ENCODE measurements at regions not wholly inside any gene's neighbourhood (a gene's known extent, or its start where the extent isn't known, plus 50 kb on each side); places are given as distances from the start of the nearest gene placed in this dataset.

DNA sequence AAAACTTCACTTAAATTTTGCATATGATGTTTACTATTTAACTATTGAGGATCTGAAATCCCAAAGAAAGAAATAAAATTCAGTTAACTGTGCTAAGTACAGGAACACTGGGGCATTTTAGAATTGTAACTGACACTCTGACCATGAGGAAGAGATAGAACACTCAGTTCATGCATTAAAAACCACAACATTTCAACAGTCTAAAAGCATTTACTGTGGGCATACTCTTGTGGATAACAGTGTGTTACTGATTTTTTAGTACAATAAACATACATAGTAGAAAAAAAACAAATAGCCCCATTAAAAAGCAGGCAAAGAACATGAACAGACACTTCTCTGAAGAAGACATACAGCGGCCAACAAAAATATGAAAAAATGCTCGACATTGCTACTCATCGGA lies 1122.7 kb upstream of the PIK3C3 start:
- no peak for DNase-seq (ENCODE audit: low read depth, low spot score)

DNA sequence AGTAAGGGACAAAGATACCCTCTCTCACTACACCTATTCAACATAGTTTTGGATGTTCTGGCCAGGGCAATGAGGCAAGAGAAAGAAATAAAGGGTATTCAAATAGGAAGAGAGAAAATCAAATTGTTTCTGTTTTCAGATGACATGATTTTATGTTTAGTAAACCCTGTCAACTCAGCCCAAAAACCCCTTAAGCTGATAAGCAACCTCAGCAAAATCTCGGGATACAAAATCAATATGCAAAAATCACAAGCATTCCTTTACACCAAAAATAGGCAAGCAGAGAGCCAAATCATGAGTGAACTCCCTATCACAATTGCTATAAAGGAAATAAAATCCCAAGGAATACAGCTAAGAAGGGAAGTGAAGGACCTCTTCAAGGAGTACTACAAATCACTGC lies 1130.7 kb upstream of the PIK3C3 start:
- DNase-seq (ENCODE audit: low read depth, low spot score) = no peak

DNA sequence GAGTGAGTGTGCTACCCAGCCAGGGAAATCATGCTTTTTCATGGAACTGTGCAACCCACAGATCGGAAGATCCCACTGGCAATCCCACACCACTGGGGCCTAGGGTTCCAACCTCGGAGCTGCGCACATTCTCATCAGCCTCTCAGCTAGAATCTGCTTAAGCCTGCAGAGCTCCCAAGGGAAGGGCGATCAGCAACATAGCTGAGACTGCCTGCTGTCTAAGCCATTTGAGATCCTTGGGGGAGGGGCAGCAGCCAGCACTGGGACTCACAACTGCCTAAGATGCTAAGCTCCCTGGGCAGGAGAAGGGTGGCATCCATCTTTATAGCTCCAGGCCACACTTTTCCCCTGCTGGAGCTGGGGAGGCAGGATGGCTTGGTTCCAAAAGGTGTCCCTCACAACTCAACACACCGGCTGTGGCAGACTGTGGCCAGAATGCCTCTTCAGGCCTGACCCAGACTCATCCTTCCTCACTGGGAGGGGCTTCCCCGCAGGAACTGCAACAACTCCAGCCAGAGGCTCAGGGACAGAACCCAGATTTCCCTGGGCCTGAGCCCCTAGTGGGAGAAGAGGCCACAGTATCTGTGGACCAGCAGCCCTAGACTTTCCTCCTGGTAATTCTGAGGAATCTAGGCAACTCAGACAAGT lies 1133.3 kb upstream of the PIK3C3 start:
- DNase-seq (ENCODE audit: low read depth, low spot score) = no peak

DNA sequence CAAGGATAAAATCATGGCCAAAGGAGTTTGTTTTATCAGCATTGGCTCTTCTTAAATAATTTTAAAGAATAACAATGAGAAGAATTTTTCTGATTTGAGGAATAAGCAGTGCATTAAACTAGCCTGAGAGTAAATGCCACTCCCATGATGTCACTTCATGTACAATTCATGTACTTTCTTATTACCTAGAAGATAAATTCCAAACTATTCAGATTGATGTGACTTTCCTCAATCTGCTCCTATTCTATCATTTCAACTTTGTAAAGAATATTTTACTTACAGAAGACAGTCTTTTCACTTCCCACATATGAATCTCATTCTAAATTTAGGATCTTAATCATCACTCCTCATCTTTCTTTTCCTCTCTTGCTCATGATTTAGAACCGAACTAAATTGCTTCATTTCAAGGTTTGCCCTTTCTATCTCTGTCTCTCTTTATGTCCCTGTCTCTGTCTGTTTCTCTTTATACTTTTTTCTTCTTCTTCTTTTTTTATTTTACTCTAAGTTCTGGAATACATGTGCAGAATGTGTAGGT lies 1142.0 kb upstream of the PIK3C3 start:
- no peak for DNase-seq (ENCODE audit: low read depth, low spot score)

DNA sequence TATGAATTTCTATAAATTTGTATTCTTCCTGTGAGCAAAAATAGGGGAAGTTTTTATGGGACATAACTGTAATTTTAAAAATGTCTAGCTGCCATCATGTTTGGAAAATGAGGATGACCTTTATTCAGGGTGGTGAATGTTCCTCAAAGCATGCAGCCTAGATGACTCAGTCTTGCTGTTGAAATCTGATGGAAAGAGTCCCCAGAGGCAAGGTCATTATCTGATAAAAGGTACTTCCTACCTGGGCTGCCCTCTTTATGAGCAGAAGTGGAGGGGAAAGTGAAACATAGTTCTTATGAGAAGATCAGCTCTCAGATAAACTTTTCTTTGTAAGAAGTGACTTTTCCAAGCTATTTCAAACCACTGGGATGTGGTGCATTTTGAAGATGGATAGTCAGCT lies 1144.7 kb upstream of the PIK3C3 start:
- no peak for DNase-seq (ENCODE audit: low read depth, low spot score)

DNA sequence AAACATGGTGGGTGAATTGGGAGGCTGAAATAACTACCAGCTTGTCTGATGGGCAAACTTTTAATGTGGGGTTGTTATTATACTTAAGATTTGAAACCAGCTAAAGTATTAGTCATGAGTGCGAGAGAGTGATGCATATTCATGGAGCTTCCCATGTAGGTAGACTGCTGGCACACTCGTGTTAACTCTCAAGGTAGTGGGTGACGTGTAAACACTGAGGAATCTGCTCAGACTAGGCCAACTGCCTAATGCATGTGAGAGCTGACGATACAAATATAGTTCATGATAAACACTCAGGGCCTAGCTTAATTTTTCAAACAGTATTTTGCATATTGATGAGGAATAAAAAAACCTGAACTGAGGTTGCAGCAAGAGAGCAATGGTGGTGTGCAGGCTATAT lies 1165.7 kb upstream of the PIK3C3 start:
- DNase-seq (ENCODE audit: low read depth, low spot score) = no peak

DNA sequence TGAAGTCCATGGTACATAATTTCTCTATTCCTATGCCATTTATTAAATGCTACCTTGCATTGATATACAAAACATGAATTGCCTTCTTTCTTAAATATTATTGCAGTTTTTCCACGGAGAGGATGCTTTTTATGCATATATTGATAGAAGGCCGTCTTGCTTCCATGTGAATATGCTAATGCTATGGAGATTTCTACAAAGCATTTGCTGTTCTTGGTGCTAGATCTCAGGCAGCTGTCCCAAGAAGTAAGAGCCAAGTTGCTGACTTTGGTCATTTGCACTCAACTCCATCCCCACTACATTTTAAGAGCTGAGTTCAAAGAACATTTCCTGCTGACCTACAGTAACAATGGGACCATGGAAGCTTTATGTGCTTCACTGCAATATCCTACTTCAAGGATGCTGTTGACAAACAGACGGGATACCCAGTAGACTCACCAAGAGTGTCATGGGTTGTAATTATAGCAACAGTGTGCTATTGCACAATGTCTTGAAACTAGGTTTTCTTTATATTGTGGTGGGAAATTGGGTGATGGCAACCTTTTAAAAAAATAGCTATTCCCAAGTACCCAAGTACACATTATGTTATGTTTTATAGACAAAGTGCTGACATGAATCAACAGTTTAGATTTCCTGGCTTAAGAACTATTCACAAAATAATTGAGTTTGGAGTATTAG lies 1172.4 kb upstream of the PIK3C3 start:
- DNase-seq (ENCODE audit: low read depth, low spot score) = no peak

DNA sequence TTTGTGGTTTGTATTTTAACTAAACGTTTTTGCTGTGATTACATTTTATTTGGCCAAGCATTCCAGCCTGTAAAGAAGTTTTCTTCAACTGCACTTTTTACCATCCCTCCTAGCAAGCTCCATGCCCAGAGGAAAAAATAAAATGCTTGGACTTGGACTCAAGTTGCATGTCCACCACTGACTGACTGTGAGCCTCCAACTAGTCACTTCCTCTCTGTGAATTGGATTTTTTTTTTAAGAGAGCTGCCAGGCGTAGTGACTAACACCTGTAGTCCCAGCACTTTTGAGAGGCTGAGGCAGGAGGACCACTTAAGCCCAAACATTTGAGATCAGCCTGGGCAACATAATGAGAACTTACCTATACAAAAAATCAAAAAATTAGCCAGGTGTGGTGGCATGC lies 1185.2 kb upstream of the PIK3C3 start:
- DNase-seq (ENCODE audit: low read depth, low spot score) = no peak

DNA sequence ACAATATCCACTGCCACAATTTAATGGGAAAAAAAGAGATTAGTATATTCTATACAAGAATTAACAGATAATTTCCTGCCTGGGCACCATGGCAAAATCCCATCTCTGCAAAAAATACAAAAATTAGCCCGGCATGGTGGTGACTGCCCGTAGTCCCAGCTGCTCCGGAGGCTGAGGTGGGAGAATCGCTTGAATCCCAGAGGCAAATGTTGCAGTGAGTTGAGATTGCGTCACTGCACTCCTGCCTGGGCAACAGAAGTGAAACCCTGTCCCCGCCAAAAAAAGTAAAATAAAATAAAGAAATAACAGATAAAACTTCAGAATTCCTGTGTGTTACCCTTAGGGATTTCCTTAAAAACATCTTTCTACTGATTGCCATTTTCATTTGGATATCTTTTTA lies 1194.8 kb upstream of the PIK3C3 start:
- no peak for DNase-seq (ENCODE audit: low read depth, low spot score)

DNA sequence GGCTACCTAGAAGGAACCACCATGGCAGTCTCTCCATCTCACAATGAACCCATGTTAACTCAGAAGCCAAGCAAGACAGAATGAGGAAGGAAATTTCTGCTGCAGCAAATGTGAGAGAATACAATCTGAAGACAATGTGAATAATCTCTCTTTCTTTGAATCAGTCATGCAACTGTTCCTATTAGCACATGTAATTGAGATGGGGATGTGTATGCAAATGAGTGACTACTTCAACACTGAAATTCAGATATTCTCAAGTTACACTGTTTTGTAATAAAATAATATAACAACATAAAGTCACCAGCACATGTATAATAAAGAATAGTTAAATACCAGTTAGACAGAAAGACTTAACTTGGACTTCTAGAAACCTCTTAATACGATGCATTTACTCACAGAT lies 1200.6 kb upstream of the PIK3C3 start:
- no peak for DNase-seq (ENCODE audit: low read depth, low spot score)

DNA sequence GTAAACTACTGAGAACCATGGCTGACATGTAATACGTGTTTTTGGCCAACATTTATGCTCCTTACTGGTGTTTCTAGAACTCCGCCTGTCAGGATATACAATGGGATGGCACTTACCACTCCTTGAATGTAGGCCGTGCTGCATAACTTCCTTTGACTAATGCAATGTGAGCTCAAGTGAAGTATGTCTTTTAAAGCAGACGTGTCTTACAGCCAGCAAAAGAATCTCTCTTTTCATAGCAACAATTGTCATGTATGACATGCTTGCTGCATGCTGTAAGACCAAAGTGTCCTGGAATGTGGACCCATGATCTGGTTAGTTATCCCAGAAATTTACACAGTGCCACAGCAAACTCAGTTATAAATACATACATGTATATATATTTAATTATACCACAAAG lies 1202.7 kb upstream of the PIK3C3 start:
- no peak for DNase-seq (ENCODE audit: low read depth, low spot score)

DNA sequence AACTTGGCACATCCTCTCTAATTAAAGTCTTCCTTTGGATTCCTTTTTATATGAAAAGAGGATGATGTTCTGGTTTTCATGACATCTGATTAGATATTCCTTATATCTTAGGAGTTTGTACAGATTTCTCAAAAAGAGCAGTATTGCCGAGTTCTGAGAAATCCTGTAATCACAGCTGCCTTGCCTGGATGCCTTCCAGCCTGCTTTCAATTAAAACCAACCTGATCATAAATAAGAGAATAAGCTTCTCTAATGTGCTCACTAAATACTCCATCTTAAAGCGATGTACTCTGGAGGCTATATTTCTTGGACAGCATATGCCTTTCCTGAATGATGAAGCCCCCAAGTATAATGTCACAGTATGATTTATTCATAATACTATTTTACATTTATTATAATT lies 1203.8 kb upstream of the PIK3C3 start:
- DNase-seq (ENCODE audit: low read depth, low spot score) = no peak

DNA sequence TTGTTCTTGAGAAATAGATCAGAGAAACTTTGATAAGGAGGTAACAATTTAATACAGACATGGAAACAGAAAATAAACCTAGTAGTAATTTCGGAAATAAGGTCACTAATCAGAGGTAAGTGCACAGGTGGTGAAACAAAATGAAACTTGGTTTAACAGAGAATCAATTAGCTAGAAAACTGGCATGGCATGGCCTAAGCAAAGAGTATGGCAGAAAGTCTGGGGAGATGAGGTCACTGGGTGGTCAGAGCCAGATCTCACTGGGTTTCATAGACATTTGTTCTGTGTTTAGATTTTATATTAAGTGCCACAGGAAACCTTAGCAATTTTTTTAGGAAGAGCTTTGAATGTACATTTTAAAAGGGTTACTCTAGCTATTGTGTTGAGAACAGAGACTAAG lies 1216.0 kb upstream of the PIK3C3 start:
- no peak for DNase-seq (ENCODE audit: low read depth, low spot score)

DNA sequence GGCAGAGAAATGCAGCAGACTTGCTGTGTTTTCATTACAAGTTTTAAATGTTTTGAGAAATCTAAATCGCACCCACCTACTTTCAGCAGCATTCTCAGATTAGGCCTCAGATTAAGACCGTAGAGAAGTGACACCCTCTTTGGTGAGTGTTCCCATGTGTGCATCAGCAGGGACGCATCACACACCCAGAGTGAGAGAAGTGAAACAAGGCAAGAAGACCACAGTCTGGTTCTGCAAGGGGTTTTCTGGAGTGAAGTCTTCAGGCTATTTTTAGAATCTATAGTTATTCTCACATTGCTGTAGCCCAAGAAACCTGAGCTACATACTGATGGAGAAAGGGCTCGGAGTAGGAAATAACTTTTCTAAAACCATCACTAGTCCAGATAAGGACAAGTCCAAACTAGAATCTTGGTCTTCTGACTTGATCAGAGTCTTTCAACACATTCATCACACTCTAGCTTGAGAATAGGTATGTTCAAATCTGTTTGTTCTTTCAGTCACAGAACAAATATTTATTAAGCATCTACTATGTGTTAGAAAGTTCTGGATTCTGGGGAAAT lies 1216.6 kb upstream of the PIK3C3 start:
- no peak for DNase-seq (ENCODE audit: low read depth, low spot score)

DNA sequence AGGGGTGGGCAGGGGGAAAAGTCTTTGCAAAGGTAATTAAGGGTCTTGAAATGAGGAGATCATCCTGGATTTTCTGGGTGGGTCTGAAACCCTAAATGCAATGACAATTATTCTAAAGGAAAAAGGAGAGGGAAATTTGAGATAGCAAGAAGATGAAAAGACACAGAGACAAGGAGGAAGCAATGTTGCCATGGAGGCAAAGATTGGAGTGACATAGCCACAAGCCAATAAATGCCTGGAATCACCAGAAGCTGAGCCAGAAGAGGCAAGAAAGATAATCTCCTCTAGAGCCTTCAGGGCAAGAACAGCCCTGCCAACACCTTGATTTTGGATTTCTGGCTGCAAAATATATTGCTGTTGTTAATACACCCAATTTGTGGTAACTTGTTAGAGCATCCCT lies 1246.3 kb upstream of the PIK3C3 start:
- DNase-seq (ENCODE audit: low read depth, low spot score) = no peak

DNA sequence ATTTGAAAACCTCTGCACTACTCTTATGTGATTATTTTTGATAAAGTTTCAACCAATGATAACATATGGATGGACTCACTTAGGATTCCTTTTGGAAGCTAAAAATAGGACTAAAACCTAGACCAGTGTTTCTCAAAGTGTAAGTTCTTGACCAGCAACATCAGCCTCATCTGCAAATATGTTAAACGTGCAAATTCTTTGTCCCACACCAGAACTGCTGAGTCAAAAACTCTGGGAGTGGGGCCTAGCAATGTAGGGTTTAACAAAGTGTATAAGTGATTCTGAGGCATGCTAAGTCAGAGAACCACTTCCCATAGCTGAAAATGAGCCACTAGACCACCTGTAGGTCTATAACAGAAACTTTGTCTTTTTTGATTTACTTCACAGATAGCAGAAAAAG lies 1247.2 kb upstream of the PIK3C3 start:
- DNase-seq (ENCODE audit: low read depth, low spot score) = no peak

DNA sequence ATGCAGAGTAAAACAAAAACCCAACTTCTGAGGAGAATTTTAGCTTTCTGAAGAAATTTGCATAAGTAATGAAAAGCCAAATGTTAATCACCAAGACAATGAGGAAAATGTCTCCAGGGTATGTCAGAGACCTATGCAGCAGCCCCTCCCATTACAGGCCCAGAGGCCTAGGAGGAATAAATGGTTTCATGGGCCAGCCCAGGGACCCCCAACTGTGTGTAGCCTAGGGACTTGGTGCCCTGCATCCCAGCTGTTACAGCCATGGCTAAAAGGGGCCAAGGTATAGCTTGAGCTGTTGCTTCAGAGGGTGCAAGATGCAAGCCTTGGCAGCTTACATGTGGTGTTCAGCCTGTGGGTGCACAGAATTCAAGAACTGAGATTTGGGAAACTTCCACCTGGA lies 1256.9 kb upstream of the PIK3C3 start:
- DNase-seq (ENCODE audit: low read depth, low spot score) = no peak

DNA sequence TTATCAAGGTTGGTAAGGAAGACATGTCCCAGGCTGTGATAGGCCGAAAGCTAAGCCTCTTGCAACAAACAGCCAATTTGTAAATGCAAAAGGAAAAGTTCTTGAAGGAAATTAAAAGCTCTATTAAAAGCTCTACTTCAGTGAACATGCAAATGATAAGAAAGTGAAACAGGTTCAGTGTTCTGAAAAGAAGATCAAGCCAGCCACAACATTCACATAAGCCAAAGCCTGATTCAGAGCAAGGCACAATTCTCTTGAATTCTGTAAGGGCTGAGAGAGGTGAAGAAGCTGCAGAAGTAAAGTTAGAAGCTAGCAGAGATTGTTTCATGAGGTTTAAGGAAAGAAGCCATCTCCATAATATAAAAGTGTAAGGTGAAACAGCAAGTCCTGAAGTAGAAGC lies 1259.5 kb upstream of the PIK3C3 start:
- DNase-seq (ENCODE audit: low read depth, low spot score) = no peak

DNA sequence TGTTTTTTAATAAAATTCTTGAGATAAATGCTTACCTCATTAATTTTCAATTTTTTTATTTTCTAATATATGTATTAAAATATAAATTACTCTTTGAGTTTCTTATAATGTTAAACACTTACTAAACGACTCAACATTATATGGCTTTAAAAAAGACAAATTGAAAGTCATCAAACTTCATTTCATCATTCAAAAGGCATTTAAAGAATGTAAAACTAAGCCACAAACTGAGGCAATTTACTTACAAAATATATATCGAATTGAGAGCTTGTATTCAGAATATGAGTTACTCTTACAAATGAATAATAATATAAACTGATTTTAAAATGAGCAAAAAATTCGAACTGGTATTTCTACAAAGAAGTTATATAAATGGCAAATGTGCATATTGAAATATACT lies 1262.2 kb upstream of the PIK3C3 start:
- no peak for DNase-seq (ENCODE audit: low read depth, low spot score)

DNA sequence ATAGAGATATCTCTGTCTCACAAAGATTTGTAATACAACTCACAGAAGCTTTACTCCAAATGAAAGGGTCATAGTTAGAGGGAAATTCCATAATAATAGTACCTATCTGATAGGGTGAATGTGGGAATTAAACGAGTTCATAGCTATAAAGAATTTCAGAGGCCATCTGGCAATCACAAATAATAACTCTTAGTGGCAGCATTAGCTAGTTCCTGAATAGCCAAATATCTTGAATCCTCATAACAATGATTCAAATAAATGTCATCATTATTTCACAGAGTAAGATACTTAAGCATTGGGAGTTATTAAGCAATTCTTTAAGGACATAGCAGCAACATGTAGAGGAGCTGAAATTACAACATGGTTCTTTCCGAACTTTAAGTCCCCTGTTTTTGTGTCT lies 1265.0 kb upstream of the PIK3C3 start:
- no peak for DNase-seq (ENCODE audit: low read depth, low spot score)

DNA sequence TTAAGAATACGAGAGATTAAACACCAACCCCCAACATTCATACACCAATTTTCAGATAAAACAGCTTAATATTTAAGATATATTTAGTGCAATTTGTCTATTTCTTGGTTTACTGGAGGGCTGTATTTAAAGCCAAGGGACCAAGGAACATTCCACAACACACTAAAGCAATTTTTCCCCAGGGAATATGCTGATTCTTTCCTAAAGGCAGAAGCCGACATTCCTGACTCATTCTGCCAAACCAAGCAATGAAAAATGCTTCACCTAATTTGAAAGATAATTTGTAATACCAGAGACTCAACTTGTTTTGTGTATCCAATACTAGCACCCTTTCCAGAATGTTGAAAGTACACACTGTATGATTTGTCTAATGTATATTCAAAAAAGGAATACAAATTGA lies 1267.6 kb upstream of the PIK3C3 start:
- DNase-seq (ENCODE audit: low read depth, low spot score) = no peak

DNA sequence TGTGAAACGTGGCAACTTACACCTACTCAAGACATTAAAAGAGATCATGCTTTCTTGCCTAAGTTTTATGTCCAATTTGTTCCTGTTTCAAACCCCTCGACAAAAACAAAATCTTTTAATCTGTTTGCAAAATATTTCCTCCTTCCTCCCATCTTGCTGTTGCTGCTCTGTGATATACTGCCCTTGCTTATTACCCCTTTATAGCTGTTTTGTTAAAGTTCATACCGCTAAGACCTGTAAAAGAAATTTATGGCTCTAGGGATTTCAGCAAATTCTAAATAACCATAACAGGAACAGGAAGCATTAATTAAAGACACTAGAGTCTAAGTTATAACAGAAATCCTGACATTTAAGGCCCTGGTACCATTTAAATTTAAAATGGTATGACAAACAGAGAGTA lies 1268.2 kb upstream of the PIK3C3 start:
- no peak for DNase-seq (ENCODE audit: low read depth, low spot score)

DNA sequence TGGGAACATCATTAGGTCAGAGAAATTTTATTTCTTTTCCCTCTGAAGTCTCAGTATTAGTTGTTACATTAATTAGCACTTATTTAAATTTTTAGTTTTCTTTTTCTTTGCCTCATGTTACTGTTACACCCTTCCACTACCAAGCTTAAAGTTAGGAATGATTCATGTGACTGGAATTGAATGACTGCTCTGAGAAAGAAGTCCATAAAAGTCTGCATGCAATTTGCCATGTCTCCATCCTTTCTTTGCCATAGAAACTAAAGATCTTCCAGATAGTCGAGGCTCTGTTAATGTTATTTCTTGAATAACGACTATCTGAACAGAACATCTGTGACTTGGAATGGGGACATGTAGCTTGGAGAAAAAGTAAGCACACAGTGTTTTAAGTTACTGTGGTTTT lies 1269.8 kb upstream of the PIK3C3 start:
- no peak for DNase-seq (ENCODE audit: low read depth, low spot score)
